ENCODE measurements at regions not wholly inside any gene's neighbourhood (a gene's known extent, or its start where the extent isn't known, plus 50 kb on each side); places are given as distances from the start of the nearest gene placed in this dataset.

DNA sequence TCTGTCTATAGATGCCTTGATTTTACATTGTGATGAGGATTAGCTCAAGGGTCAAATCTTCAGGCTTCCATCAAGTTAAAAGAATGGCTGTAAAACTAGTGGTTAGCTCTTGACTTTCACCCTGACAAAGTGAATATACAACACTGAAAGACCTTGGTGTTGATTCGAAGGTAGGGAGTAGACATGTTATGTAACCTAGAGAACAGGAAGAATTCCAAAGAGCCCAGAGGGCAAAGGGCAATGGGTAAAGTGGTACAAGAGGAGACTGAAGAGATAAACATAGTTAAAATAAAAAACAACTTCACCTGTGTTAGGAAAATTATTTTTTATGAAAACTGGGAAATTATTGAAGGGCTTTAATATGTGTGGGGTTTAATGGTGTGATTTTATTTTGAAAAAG is 833.2 kb upstream of the KLHL1 start:
- no peak for TF ChIP-seq POLR2A (IDR thresholded peaks at IDR 0.05; ENCODE audit: low read length)
- TF ChIP-seq GATA1 (IDR thresholded peaks at IDR 0.05; ENCODE audit: low read depth, low read length), result no peak

Measured in erythroblast (primary cell).